HG03095 (cell line): ENCODE measurements at regions not wholly inside any gene's neighbourhood (a gene's known extent, or its start where the extent isn't known, plus 50 kb on each side); places are given as distances from the start of the nearest gene placed in this dataset.
"Not testable (repeated sequence)": the region's sequence is repeated elsewhere in the genome, so short reads cannot be mapped to it uniquely, and the experiment has no call there.

ENCODE experiments used
- ATAC-seq: cut with Tn5 transposase; IDR thresholded peaks from one replicate; pipeline ENCODE4 v1.9.1; 2021; ENCODE audit warnings: moderate library complexity; ENCODE audit not compliant: unreplicated experiment

- ATAC-seq = no peak
These were observed 586.7 kb downstream of the CCDC85A start for GRCh38 chr2:56770490-56770889.

DNA sequence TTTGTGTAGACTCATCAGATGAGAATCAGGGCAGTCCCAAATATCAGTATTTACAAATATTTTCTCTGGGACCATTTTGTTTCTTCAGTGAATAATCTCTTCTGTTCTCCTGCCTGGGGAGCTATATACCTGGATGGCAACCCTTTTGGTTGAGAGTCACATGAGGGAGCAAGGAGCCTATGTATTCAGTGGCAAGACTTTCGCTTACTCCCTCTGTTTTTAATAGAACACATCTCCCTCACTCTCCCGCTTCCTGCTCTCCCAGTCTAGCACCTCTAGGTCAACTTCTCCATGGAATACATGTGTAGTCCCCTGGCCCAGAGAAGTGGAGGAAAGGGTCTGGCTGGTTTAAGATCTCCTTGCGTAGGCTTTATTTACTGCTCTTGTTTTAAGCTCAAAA, 600.3 kb downstream of the CCDC85A start:
- ATAC-seq = no peak

DNA sequence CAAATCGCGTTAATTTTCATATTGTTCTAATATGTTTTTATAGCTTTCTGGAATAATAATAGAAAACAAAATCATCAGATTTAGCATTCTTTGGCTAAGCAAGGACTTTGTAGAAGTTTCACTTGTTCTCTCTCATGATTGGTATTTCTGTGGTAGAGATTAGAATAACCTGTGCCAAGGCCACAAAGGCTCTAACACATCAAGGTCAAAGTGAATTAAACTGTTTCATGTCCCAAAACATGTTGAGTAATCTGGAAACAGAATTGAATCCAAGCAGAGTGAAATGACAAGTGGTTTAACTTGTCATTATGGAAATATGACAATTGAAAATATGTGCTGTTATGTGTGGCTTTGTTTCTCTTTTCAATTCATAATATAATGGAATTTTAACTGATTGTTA, 617.4 kb downstream of the CCDC85A start:
- ATAC-seq = no peak

- no peak for ATAC-seq
These were observed 618.0 kb downstream of the CCDC85A start for GRCh38 chr2:56801770-56802169.

DNA sequence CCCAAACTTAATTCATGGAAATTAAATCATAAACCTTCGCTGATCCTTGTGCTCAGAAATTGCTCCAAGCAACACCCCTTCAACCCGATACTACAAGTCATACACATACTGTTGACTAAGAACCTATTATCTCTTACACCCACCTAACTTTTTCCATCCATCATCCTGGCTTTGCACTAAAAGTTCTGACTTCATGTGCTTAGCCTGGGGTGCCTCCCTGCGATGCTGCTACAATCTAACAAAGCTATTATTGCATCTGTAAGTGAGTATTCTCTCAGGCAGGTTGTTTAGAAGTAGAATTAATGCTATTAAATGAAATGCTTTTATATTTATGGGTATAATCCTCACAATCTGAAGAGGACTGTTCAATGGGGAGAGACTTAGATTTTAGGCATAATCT, 619.8 kb downstream of the CCDC85A start:
- ATAC-seq = no peak

- no peak for ATAC-seq
These were observed 623.1 kb downstream of the CCDC85A start for GRCh38 chr2:56806924-56807323.

GRCh38 chr2:56807861-56808260, 624.1 kb downstream of the CCDC85A start:
- ATAC-seq = no peak

DNA sequence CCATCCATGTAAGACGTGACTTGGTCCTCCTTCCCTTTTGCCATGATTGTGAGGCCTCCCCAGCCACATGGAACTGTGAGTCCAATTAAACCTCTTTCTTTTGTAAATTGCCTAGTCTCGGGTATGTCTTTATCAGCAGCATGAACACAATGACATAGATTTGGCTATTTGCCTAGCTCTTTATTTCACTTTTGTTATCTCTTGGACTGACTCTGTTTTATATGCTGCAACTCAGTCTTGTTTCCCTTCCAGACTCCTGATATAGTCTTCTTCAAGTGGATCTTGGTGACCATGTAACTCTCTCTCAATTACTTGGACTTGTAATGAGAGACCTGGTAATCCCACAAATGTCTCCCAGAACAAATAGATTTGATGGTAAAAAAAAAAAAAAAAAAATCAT, 627.6 kb downstream of the CCDC85A start:
- ATAC-seq = no peak

DNA sequence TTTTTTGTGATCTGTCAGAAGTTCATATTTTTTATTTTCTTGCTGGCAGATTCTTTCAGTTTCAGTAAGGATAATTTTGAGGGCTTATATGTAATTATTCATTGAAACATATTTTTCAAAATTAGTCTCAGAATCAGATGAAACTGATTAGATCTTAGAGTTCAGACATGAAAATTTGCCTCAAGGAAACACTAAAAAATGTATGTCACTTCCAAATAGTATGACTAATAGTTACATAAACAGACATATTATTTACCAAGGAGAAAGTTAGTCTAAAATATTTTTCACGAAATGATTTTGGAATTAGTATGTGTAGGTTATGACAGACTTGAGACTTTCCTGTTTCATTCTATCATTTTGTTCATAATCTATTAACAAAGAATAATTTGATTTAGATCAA, 628.6 kb downstream of the CCDC85A start:
- ATAC-seq = no peak

- no peak for ATAC-seq
These were observed 629.7 kb downstream of the CCDC85A start for GRCh38 chr2:56813490-56813889.

GRCh38 chr2:56816666-56817065, 632.9 kb downstream of the CCDC85A start:
- ATAC-seq = no peak

DNA sequence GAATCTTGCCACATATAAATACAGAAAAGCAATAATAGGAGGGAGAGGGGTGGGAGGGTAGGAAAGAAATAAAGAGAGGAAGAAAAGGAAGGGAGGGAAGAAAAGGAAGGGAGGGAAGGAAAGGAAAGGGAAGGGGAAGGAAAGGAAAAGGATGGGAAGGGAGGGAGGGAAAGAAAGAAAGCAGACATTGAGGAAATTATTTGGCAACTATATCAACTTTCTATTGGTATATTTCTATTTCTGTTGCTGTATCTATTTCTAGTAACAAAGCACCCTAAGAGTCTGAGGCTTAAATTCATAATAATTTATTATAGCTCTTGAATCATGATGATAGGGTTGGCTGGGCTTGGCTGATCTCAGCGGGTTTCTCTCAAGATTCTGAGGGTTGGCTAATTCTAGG, 648.0 kb downstream of the CCDC85A start:
- no peak for ATAC-seq

GRCh38 chr2:56834686-56835085, 650.9 kb downstream of the CCDC85A start:
- ATAC-seq = no peak

- not testable (repeated sequence) for ATAC-seq
These were observed 656.2 kb downstream of the CCDC85A start for GRCh38 chr2:56840009-56840408.

DNA sequence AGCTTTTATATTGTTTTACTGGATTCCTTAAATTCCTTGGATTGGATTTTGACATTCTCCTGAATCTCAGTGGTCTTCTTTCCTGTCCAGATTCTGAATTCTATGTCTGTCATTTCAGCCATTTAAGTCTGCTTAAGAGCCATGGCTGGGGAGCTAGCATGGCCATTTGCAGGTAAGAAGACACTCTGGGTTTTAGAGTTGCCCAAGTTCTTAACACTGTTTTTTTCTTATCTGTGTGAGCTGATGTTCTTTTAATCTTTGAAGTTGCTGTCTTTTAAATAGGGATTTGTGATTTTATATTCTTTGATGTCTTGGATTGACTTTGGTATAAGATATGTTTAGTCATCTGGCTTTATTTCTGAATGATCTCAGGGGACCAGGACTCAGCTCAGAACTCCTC, 677.2 kb downstream of the CCDC85A start:
- ATAC-seq = no peak

GRCh38 chr2:56871644-56872043, 687.9 kb downstream of the CCDC85A start:
- no peak for ATAC-seq

GRCh38 chr2:56874717-56875116, 690.9 kb downstream of the CCDC85A start:
- ATAC-seq = no peak

DNA sequence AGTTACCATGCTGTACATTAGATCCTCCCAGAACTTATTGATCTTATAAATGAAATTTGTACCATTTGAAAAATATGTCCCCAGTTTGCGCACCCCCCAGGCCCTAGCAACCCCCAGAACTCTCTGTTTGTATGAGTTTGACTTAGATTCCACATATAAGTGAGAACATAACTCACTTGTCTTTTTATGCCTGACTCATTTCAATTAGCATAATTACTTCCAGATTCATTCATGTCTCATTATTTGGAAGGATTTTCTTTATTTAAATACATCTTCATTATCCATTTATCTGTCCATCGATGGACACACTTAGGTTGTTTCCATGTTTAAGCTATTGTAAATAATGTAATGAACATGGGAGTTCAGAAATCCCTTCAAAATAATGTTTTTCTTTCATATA, 705.9 kb downstream of the CCDC85A start:
- no peak for ATAC-seq

- ATAC-seq = no peak
These were observed 708.6 kb downstream of the CCDC85A start for GRCh38 chr2:56892382-56892781.

- ATAC-seq = no peak
These were observed 715.2 kb downstream of the CCDC85A start for GRCh38 chr2:56898986-56899385.

DNA sequence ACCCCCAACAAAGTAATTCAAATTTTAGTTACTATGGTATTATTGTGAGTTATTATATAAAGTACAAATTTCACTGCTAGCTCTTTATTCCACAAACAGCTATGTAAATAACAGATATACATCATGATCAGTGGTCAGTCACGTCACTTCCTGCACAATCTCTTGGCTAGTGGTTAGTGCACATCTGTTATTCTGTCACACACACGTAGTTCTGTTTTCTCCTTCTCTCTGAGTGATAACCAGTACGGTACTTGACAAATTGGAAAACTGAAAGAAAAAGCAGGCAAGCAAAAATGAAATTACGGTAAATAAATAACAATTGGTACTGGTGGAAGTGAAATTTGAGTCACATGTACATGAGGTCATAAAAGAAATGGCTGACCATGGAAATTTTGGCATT, 728.7 kb downstream of the CCDC85A start:
- no peak for ATAC-seq

DNA sequence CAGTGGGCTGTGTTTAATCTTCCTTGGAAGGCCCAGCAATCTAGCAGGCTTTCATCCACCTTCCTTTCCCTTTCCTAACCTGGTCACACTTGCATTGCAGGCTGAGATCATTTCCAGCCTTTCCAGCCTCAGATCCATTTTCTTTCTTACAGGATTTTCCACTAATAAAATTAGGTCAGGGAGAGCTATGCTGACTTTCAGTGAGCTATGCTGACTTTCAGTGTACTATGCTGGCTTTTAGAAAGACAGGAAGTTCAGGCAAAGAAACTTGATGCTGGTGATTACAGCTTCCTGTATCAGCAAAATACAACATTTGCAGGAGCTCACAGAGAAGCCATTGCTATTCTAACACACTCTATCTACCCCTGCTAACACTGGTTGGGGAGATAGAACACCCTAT, 735.0 kb downstream of the CCDC85A start:
- no peak for ATAC-seq

- no peak for ATAC-seq
These were observed 750.2 kb downstream of the CCDC85A start for GRCh38 chr2:56933976-56934375.

DNA sequence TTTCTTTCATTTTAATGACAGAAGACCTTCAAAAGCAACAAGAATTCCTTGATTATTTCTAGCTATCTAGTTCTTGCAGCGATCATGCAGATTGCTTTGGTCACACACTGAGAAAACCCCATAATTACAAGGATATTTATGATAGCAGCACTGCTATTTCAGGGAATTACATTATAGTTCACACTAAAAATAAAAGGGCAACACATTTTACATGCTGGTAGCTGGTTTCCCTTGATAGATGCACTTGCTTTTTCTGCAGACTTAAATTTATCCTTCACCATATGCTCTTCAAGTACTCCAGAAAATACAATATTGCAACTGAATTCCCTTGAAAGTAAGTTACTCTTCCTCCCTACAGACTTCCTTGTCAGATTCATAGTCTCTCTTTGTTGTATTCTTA, 751.1 kb downstream of the CCDC85A start:
- ATAC-seq = no peak
